Transverse colon (tissue), 4 donors: ENCODE measurements at regions not wholly inside any gene's neighbourhood (a gene's known extent, or its start where the extent isn't known, plus 50 kb on each side); places are given as distances from the start of the nearest gene placed in this dataset.

Experiments
- CTCF ChIP-seq, 5 experiments: fragments of 200-600 bp in 3 of 5; fragments of 450-650 bp in 2 of 5; sonication (generic) in 3 of 5; IDR thresholded peaks; 1 replicate in 2 of 5; 2 replicates in 3 of 5; pipeline ENCODE4 v1.5.1; 2016 to 2017; ENCODE audit warnings: antibody characterized with exemption in 5 of 5, inconsistent platforms in 3 of 5, mild to moderate bottlenecking in 2 of 5, moderate library complexity in 1 of 5
- POLR2A ChIP-seq: fragments of 450-650 bp; IDR thresholded peaks from one replicate; pipeline ENCODE4 v1.6.1; 2016; ENCODE audit warnings: antibody characterized with exemption, mild to moderate bottlenecking, moderate library complexity
- POLR2AphosphoS5 ChIP-seq, 3 donors: sonication (generic); formaldehyde crosslinking; IDR thresholded peaks; one replicate each; pipeline ENCODE4 v1.6.1; 2016; ENCODE audit warnings: antibody characterized with exemption in 3 of 3

- no peak for TF ChIP-seq CTCF (IDR thresholded peaks at IDR 0.05)
- no peak for TF ChIP-seq POLR2AphosphoS5 (IDR thresholded peaks at IDR 0.05)
- no peak for TF ChIP-seq POLR2A
Measured at GRCh38 chr12:45598336-45598735, 131.2 kb upstream of the ARID2 start.
